ENCODE measurements at regions not wholly inside any gene's neighbourhood (a gene's known extent, or its start where the extent isn't known, plus 50 kb on each side); places are given as distances from the start of the nearest gene placed in this dataset.

DNA sequence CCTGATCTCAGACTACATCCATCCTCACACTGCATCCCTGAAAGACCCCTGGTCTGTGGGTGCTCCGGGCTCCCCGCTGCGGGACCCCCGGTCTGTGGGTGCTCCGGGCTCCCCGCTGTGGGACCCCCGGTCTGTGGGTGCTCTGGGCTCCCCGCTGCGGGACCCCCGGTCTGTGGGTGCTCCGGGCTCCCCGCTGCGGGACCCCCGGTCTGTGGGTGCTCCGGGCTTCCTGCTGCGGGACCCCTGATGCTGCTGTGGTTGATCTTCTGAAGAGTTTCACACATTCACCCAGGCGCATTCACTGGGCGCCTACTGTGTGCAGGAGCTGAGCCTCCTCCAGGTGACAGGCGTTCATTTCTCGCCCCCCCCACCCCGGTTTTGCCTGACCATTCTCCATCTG lies 162.7 kb upstream of the SALL3 start:
- DNase-seq (ENCODE audit: low read depth) = no peak
- TF ChIP-seq, protein P1, sequence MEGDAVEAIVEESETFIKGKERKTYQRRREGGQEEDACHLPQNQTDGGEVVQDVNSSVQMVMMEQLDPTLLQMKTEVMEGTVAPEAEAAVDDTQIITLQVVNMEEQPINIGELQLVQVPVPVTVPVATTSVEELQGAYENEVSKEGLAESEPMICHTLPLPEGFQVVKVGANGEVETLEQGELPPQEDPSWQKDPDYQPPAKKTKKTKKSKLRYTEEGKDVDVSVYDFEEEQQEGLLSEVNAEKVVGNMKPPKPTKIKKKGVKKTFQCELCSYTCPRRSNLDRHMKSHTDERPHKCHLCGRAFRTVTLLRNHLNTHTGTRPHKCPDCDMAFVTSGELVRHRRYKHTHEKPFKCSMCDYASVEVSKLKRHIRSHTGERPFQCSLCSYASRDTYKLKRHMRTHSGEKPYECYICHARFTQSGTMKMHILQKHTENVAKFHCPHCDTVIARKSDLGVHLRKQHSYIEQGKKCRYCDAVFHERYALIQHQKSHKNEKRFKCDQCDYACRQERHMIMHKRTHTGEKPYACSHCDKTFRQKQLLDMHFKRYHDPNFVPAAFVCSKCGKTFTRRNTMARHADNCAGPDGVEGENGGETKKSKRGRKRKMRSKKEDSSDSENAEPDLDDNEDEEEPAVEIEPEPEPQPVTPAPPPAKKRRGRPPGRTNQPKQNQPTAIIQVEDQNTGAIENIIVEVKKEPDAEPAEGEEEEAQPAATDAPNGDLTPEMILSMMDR (IDR thresholded peaks at IDR 0.05; ENCODE audit: low read depth, low read length, missing control alignments) = no peak
- no peak overlapping the region for H3K4me3 ChIP-seq (ENCODE audit: low read depth, low read length)
- in situ Hi-C loops (cut with HindIII; ENCODE audit: low sequenced_read_pairs) = no loop called here

GRCh38 chr18:78818495-78818894 lies 161.1 kb upstream of the SALL3 start:
- DNase-seq (ENCODE audit: low read depth) = no peak
- H3K4me3 ChIP-seq (ENCODE audit: low read depth, low read length) = no peak overlapping the region
- TF ChIP-seq, protein P1 (IDR thresholded peaks at IDR 0.05; ENCODE audit: low read depth, low read length, missing control alignments) = no peak
- in situ Hi-C loops (cut with HindIII; ENCODE audit: low sequenced_read_pairs) = no loop called here

- DNase-seq (ENCODE audit: low read depth) = no peak
Measured at GRCh38 chr18:78818961-78819360, 160.7 kb upstream of the SALL3 start.

DNA sequence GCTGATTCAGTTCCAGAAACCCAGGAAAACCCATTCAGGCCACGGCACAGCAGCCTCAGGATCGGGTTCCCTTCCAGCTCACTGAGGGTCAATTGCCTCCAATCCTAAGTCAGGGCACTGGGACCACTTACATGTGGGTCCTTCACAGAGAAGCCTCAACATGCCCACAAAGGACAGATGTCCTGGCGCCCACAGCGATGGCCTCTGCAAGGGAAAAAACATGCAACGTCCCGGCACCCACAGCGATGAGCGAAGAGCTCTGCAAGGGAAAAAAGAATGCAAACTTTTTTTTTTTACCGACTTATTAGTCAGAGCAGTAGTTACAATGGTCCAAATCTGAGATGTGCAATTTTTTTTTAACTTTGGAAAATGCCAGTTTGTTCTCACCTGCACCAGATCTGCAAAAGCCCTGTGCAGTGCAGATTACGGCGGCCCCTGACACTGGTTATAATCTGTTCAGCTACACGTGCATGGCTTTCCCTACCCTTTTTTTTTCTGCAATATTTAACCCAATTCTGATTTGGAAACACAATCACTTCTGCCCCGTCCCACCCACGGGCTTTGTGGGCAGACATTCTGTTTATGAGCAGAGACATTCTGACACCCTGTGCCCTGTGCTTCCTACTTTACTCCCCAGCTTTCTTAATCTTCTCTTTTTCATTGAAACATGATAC lies 159.3 kb upstream of the SALL3 start:
- in situ Hi-C loops (cut with HindIII; ENCODE audit: low sequenced_read_pairs) = no loop called here
- TF ChIP-seq, protein P1 (IDR thresholded peaks at IDR 0.05; ENCODE audit: low read depth, low read length, missing control alignments) = no peak
- H3K4me3 ChIP-seq (ENCODE audit: low read depth, low read length) = no peak overlapping the region

More at GRCh38 chr18:78818961-78819360, 160.7 kb upstream of the SALL3 start:
- H3K4me3 ChIP-seq (ENCODE audit: low read depth, low read length) = no peak overlapping the region
- in situ Hi-C loops (cut with HindIII; ENCODE audit: low sequenced_read_pairs) = no loop called here
- TF ChIP-seq, protein P1 (IDR thresholded peaks at IDR 0.05; ENCODE audit: low read depth, low read length, missing control alignments) = no peak

DNA sequence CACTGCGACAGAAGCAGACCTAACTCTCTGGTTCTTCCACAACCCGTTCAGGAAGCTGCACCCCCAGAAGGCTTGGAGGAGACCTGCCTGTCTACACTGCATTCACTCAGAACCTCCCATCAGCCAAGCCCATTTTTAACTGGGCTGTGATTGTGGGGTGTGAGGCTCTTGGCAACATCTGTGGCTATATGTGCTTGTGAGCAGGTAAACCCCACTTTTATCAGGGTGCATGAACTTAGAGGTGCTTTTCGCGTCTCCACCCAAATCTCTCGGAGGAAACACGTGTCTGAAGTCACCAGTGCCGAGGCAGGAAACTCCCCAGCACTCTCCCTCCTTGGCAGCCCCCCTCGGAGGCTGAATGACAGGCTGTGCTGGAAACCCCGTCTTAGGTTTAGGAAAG lies 158.2 kb upstream of the SALL3 start:
- in situ Hi-C loops (cut with HindIII; ENCODE audit: low sequenced_read_pairs) = no loop called here
- no peak overlapping the region for H3K4me3 ChIP-seq (ENCODE audit: low read depth, low read length)
- DNase-seq (ENCODE audit: low read depth) = no peak
- TF ChIP-seq, protein P1 (IDR thresholded peaks at IDR 0.05; ENCODE audit: low read depth, low read length, missing control alignments) = no peak

More for the DNA sequence above, 159.3 kb upstream of the SALL3 start:
- no peak for DNase-seq (ENCODE audit: low read depth)

DNA sequence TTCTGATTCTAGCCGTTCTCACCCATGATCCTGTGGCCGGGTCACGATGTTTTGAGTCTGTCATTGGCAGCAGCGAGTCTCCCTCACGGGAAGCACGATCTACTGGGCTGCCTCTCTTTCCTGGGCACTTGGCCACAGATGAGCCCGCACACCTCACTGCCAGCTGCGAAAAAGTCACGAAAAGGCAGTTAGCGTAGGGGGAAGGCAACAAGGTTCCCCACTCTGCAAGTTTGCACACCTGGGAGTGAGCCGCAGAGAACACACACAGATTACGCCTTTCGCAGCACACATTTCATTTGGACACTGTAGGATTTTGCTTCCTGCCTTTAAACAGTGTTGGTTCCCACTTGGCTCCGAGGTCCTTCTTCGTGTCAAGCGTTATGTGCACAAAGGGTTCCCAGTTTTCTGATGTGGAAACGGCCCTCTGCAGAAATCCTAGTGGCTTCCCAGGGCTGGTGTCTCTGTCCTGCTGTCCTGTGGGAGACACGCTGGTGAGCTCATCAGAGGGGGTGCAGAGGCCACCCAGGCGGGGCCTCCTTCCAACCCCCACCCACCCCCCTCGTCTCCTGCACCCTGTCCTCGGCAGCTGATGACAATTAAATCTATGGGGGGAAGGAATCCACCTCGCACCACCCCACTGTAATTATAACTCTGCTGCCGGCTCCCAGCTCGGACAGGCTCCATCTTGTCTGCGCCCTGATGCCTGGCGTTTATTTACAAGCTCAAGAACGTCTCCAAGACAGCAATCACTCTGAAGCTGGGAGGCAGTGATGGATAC lies 157.3 kb upstream of the SALL3 start:
- in situ Hi-C loops (cut with HindIII; ENCODE audit: low sequenced_read_pairs) = no loop called here
- H3K4me3 ChIP-seq (ENCODE audit: low read depth, low read length) = no peak overlapping the region
- TF ChIP-seq, protein P1 (IDR thresholded peaks at IDR 0.05; ENCODE audit: low read depth, low read length, missing control alignments) = no peak
- DNase-seq (ENCODE audit: low read depth) = no peak

Data from astrocyte of the cerebellum (primary cell).